ENCODE measurements at regions not wholly inside any gene's neighbourhood (a gene's known extent, or its start where the extent isn't known, plus 50 kb on each side); places are given as distances from the start of the nearest gene placed in this dataset.

DNA sequence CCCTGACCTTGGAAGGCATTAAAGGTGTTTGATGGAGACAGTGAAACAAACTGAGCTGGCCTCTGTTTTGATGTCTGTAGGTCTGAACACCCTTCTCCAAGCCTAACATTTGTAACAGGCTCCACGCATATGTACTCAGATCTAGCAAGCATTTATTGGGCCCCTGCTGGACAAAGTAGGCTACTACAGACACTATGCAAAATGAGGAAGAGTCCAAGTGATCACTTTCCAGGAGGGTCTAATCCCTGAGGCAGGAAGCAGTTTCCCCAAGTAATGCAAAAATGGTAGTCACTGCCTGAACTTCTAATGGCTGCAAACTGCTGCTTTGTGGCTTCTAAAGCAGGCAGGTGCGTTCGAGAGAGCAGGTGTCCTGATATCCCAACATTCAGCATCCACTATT lies 405.8 kb downstream of the MED13L start:
- peak; percentile 34 to 35 for TF ChIP-seq CTCF (IDR thresholded peaks at IDR 0.05; ENCODE audit: extremely low read depth in 1 of 2, insufficient read depth in 1 of 2, low read depth in 1 of 2, low read length in 2 of 2)
- TF ChIP-seq EZH2 (IDR thresholded peaks at IDR 0.05; ENCODE audit: borderline replicate concordance, low read depth, low read length, severe bottlenecking): no peak
- TF ChIP-seq, protein P1, sequence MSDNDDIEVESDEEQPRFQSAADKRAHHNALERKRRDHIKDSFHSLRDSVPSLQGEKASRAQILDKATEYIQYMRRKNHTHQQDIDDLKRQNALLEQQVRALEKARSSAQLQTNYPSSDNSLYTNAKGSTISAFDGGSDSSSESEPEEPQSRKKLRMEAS (IDR thresholded peaks at IDR 0.05; ENCODE audit: insufficient read depth, insufficient read length): no peak
- no peak for TF ChIP-seq FOS (IDR thresholded peaks at IDR 0.05; ENCODE audit: borderline replicate concordance, insufficient read depth, low read length)
- no peak for TF ChIP-seq POLR2A (IDR thresholded peaks at IDR 0.05; ENCODE audit: low read depth, low read length)

Measured in endothelial cell of umbilical vein (primary cell).